GM23248 (cell line): ENCODE measurements at regions not wholly inside any gene's neighbourhood (a gene's known extent, or its start where the extent isn't known, plus 50 kb on each side); places are given as distances from the start of the nearest gene placed in this dataset.

ENCODE experiments used
- EZH2 ChIP-seq: fragments of 200-600 bp; sonication (generic); IDR thresholded peaks from 2 replicates; pipeline ENCODE4 v1.6.1; 2018; ENCODE audit warnings: antibody characterized with exemption, mild to moderate bottlenecking; ENCODE audit not compliant: insufficient read depth, poor library complexity, severe bottlenecking
- EZH2phosphoT487 ChIP-seq: fragments of 200-600 bp; sonication (generic); IDR thresholded peaks from 2 replicates; pipeline ENCODE4 v1.6.1; 2018; ENCODE audit warnings: antibody characterized with exemption, moderate library complexity, mild to moderate bottlenecking, low read depth; ENCODE audit not compliant: insufficient read depth

DNA sequence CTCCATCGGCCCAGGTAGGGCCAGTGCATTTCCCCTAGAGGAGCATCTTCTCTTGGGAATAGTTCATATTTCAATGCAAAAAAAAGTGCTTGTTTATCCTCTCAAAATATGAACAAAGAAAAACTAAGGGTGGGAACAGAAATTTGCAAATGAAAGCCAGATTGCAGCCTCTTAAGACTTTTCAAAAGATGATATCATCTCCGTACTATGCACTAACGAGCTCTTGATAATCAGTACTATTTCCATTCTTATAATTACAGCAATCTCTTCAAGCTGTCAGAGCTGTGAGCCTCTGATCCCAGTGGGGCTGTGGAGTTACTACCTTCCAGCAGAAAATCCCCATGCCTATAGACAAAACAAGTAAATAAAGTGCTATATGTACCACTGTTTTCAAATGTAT, 77.1 kb downstream of the SOD2 start:
- no peak for TF ChIP-seq EZH2phosphoT487
- no peak for TF ChIP-seq EZH2
